ENCODE measurements at regions not wholly inside any gene's neighbourhood (a gene's known extent, or its start where the extent isn't known, plus 50 kb on each side); places are given as distances from the start of the nearest gene placed in this dataset.
A peak's percentile ranks its signal among the peaks of the same experiment; 100 is the strongest.

GRCh38 chrX:40154853-40155588 lies 57.3 kb upstream of the BCOR start:
- peak overlapping the region; percentile 49 for H3K4me3 ChIP-seq (ENCODE audit: low read depth, low read length)
- DNase-seq (ENCODE audit: low read depth), result peak; percentile 46
- TF ChIP-seq CTCF (IDR thresholded peaks at IDR 0.05; ENCODE audit: control insufficient read depth, extremely low read depth, insufficient read depth), result no peak

DNA sequence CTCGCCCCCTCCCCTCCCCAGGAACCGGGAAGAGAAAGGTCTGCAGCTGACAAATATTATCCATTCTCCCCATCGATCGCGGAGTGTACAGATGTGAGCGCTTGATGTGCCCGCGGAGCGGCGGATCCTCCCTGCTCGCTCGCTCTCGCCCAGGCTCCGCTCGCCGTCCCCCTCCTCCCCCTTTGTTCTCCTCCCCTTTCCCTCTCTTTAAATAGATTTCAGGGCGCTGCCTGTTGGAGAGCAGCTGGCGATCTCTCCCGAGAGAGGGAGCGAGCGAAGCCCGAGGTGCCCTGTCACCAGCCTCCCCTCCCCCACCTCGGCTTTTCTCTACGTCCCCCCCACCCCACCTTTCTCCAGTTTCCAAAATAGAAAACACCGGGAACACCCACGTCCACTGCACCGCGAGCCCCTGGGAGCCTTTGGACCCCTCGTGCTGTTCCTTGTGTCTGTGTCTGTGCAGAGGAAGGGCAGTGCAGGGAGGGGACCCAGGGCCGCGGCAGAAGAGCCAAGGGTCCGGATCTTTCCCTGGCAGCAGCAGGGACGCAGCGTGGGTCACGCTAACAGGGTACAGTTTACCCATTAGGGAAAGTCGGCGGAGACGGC lies 56.6 kb upstream of the BCOR start:
- DNase-seq (ENCODE audit: low read depth), result no peak
- no peak for TF ChIP-seq CTCF (IDR thresholded peaks at IDR 0.05; ENCODE audit: control insufficient read depth, extremely low read depth, insufficient read depth)
- peak overlapping the region; percentile 49 for H3K4me3 ChIP-seq (ENCODE audit: low read depth, low read length)

DNA sequence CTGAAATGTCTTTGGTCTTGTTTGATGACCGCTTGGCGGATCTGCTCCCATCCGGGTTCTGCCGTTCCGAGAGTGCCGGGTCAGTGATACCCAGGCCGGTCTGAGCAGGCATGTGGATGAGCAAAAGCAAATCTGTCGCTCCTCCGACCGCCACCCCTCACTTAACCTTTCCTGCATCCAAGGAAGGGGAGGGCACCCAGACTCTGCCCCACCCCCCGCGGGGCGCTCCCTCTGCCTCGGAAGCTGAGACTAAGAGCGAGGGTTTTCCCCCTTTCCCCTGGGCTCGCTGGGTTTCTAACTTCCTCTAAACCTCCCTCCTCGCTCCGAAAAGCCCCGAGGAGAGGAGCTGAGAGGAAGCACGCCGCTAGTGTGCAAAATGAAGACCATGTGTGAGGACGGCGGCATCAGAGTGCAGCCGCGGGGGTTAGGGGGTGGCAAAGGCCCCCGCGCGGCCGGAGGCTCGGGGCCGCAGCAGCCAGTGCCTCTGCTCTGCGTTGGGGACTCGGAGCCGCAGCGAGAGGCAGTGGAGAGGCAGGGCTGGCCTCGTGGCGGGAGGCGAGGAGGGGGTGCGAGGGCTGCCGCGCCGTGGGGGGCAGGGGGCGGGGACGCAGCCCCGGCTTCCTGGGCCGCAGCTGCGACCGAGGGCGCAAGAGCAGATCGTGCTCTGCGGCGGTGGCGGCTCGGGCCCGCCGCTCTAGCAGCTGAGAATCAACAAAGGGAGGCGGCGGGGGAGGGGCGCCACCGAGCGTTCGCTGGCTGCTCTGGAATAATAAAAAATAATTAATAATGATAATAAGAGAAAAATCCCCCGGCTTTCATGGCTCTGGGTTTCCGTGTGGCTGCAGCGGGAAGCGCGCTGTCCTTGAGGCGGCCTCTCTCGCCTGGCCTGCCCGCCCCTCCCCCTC lies 55.8 kb upstream of the BCOR start:
- no peak for DNase-seq (ENCODE audit: low read depth)
- TF ChIP-seq CTCF (IDR thresholded peaks at IDR 0.05; ENCODE audit: control insufficient read depth, extremely low read depth, insufficient read depth), result no peak
- H3K4me3 ChIP-seq (ENCODE audit: low read depth, low read length), result peak overlapping the region; percentile 49

GRCh38 chrX:40152741-40153344 lies 55.1 kb upstream of the BCOR start:
- DNase-seq (ENCODE audit: low read depth), result peak; percentile 34
- no peak for TF ChIP-seq CTCF (IDR thresholded peaks at IDR 0.05; ENCODE audit: control insufficient read depth, extremely low read depth, insufficient read depth)
- peak overlapping the region; percentile 49 for H3K4me3 ChIP-seq (ENCODE audit: low read depth, low read length)

DNA sequence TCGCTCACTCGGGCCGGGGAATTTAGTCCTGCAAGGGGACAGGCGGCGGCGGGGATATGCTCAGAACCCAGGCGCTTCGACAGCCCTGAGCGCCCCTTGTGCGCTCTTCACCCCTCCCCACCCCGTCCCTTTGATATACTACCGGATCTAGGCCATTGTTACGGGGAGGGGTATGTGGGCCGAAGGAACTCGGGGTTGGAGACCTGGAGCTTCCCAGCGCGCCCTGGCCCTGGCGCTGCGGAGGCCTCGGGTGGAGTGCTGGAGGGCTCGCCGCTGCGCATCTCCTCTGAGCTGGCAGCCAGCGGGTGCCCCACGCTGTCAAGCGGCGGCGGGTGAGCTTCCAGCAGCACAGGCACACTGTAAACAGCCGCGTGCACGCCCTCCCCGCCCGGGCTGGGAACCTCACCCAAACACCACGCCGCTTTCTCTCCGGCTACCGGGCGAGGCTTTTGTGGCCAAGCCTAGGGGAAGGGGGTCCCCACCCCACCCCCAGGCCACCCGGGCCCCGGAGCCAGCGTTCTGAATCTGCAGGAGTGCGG lies 54.5 kb upstream of the BCOR start:
- TF ChIP-seq CTCF (IDR thresholded peaks at IDR 0.05; ENCODE audit: control insufficient read depth, extremely low read depth, insufficient read depth), result no peak
- peak overlapping the region; percentile 49 for H3K4me3 ChIP-seq (ENCODE audit: low read depth, low read length)
- DNase-seq (ENCODE audit: low read depth), result no peak
